Left cardiac atrium (tissue), 4 donors: ENCODE measurements at regions not wholly inside any gene's neighbourhood (a gene's known extent, or its start where the extent isn't known, plus 50 kb on each side); places are given as distances from the start of the nearest gene placed in this dataset.

Experiments
- ATAC-seq, 2 donors: fragments of 200-7000 bp; cut with Tn5 transposase; one replicate each; pipeline ENCODE4 v1.9.1; 2020; ENCODE audit warnings: mild to moderate bottlenecking in 2 of 2, moderate library complexity in 2 of 2
- DNase-seq: peaks from one replicate; pipeline ENCODE4 v3.0.0-alpha.2; 2020
- intact Hi-C, 2 donors: fragments of 100-400 bp; cut with DNase I; formaldehyde crosslinking; loops; one replicate each; pipeline versions ENCODE4 v1.14.1 to v1.15.1; 2022 to 2023
- donor health status: DM: no; HTN: yes; CAD: no.
- donor health status: DM: no; HTN: yes; CAD: no; lungs with severe emphysema.
- donor health status: DM: yes; HTN: yes; CAD: no.
- donor health status: Dilated cardiomyopathy.

- intact Hi-C loops: no loop called here
- ATAC-seq: no peak
- no peak for DNase-seq
Measured at GRCh38 chr9:78578072-78578471, 281.1 kb downstream of the PSAT1 start.

- DNase-seq (no peak), ATAC-seq (no peak)
- intact Hi-C loops: no loop called here
Measured at GRCh38 chr9:78582821-78583220, 285.9 kb downstream of the PSAT1 start.

- intact Hi-C loops: no loop called here
- ATAC-seq: no peak
Measured at GRCh38 chr9:78584589-78584988, 287.7 kb downstream of the PSAT1 start.

GRCh38 chr9:78585909-78586308 is 289.0 kb downstream of the PSAT1 start:
- intact Hi-C loops: no loop called here
- DNase-seq: no peak
- no peak for ATAC-seq

More at GRCh38 chr9:78584589-78584988, 287.7 kb downstream of the PSAT1 start:
- DNase-seq: no peak

GRCh38 chr9:78590068-78590467 is 293.1 kb downstream of the PSAT1 start:
- ATAC-seq (no peak), DNase-seq (no peak)
- intact Hi-C loops: no loop called here

GRCh38 chr9:78592811-78593210 is 295.9 kb downstream of the PSAT1 start:
- no peak for DNase-seq
- intact Hi-C loops: no loop called here
- no peak for ATAC-seq

GRCh38 chr9:78595200-78595945 is 298.4 kb downstream of the PSAT1 start:
- ATAC-seq: no peak
- no peak for DNase-seq
- intact Hi-C loops: no loop called here

- DNase-seq (no peak), ATAC-seq (no peak)
- intact Hi-C loops: no loop called here
Measured at GRCh38 chr9:78596346-78596745, 299.4 kb downstream of the PSAT1 start.

GRCh38 chr9:78598120-78598519 is 301.2 kb downstream of the PSAT1 start:
- DNase-seq (no peak), ATAC-seq (no peak)
- intact Hi-C loops: no loop called here

GRCh38 chr9:78599926-78600325 is 303.0 kb downstream of the PSAT1 start:
- ATAC-seq (no peak), DNase-seq (no peak)
- intact Hi-C loops: no loop called here

GRCh38 chr9:78601957-78602565 is 305.1 kb downstream of the PSAT1 start:
- intact Hi-C loops: no loop called here
- ATAC-seq: no peak
- no peak for DNase-seq

GRCh38 chr9:78605041-78606000 is 308.4 kb downstream of the PSAT1 start:
- ATAC-seq (peak in 1 of 2 donors; percentile 31), DNase-seq (peak; percentile 18)
- intact Hi-C loops: no loop called here

GRCh38 chr9:78606001-78606379 is 309.1 kb downstream of the PSAT1 start:
- no peak for DNase-seq
- no peak for ATAC-seq
- intact Hi-C loops: no loop called here

- ATAC-seq (no peak), DNase-seq (no peak)
- intact Hi-C loops: no loop called here
Measured at GRCh38 chr9:78607853-78608252, 310.9 kb downstream of the PSAT1 start.

GRCh38 chr9:78609450-78609849 is 312.5 kb downstream of the PSAT1 start:
- DNase-seq (no peak), ATAC-seq (no peak)
- intact Hi-C loops: no loop called here

- ATAC-seq: no peak
- intact Hi-C loops: no loop called here
- DNase-seq: no peak
Measured at GRCh38 chr9:78612091-78612490, 315.2 kb downstream of the PSAT1 start.

- no peak for DNase-seq
- ATAC-seq: no peak
- intact Hi-C loops: no loop called here
Measured at GRCh38 chr9:78613006-78613405, 316.1 kb downstream of the PSAT1 start.

GRCh38 chr9:78614892-78615291 is 318.0 kb downstream of the PSAT1 start:
- intact Hi-C loops: no loop called here
- ATAC-seq (no peak), DNase-seq (no peak)

GRCh38 chr9:78615372-78615771 is 318.4 kb downstream of the PSAT1 start:
- DNase-seq: no peak
- ATAC-seq: no peak
- intact Hi-C loops: no loop called here

- intact Hi-C loops: no loop called here
- ATAC-seq (no peak), DNase-seq (no peak)
Measured at GRCh38 chr9:78618735-78619134, 321.8 kb downstream of the PSAT1 start.
